ENCODE measurements at regions not wholly inside any gene's neighbourhood (a gene's known extent, or its start where the extent isn't known, plus 50 kb on each side); places are given as distances from the start of the nearest gene placed in this dataset.
"Not testable (repeated sequence)": the region's sequence is repeated elsewhere in the genome, so short reads cannot be mapped to it uniquely, and the experiment has no call there.

- peaks cover 0 to 3% (median 0%) of the 10 kb centered on the region in 4 donors for H3K9me3 ChIP-seq
- DNase-seq = no peak
- intact Hi-C loops (cut with DNase I) = no loop called here
- H3K4me3 ChIP-seq = no peak overlapping the region
- TF ChIP-seq POLR2AphosphoS5 (IDR thresholded peaks at IDR 0.05) (no peak), CTCF (IDR thresholded peaks at IDR 0.05) (no peak), POLR2A (IDR thresholded peaks at IDR 0.05) (no peak), EP300 (IDR thresholded peaks at IDR 0.05) (no peak)
- H3K27ac ChIP-seq = no peak overlapping the region
- no peaks in the 10 kb centered on the region for H3K4me1 ChIP-seq
- no peaks in the 10 kb centered on the region for H3K36me3 ChIP-seq
- H3K27me3 ChIP-seq = no peaks in the 10 kb centered on the region
Measured at GRCh38 chr3:759106-759505, 333.7 kb upstream of the CNTN6 start.

GRCh38 chr3:773433-773832, 319.4 kb upstream of the CNTN6 start:
- H3K4me1 ChIP-seq; DNase-seq; H3K27me3 ChIP-seq; H3K4me3 ChIP-seq; intact Hi-C loops (cut with DNase I); H3K36me3 ChIP-seq; H3K9me3 ChIP-seq; H3K27ac ChIP-seq: not testable (repeated sequence)
- 77 to 88% methylated on average over 3 of the region's 3 CpGs for WGBS, 2 donors

- Histone ChIP-seq H3K36me3 (no peaks in the 10 kb centered on the region), H3K27ac (no peak overlapping the region), H3K4me3 (no peak overlapping the region), H3K27me3 (no peaks in the 10 kb centered on the region), H3K9me3 (no peaks in the 10 kb centered on the region), H3K4me1 (no peaks in the 10 kb centered on the region)
- DNase-seq = no peak
- 94% methylated on average over 6 of the region's 6 CpGs for whole genome bisulfite sequencing, 2 donors
- TF ChIP-seq CTCF (IDR thresholded peaks at IDR 0.05) (no peak), POLR2AphosphoS5 (IDR thresholded peaks at IDR 0.05) (no peak), POLR2A (IDR thresholded peaks at IDR 0.05) (no peak), EP300 (IDR thresholded peaks at IDR 0.05) (no peak)
- intact Hi-C loops (cut with DNase I) = no loop called here
Measured at GRCh38 chr3:775178-775880, 317.5 kb upstream of the CNTN6 start.

- intact Hi-C loops (cut with DNase I) = no loop called here
Measured at GRCh38 chr3:780505-780904, 312.3 kb upstream of the CNTN6 start.

GRCh38 chr3:791442-791841, 301.4 kb upstream of the CNTN6 start:
- WGBS, 2 donors = 90 to 94% methylated on average over 5 of the region's 5 CpGs
- no peak for DNase-seq
- TF ChIP-seq POLR2AphosphoS5 (IDR thresholded peaks at IDR 0.05) (no peak), CTCF (IDR thresholded peaks at IDR 0.05) (no peak), POLR2A (IDR thresholded peaks at IDR 0.05) (no peak), EP300 (IDR thresholded peaks at IDR 0.05) (no peak)
- H3K9me3 ChIP-seq = no peaks in the 10 kb centered on the region
- no peaks in the 10 kb centered on the region for H3K27me3 ChIP-seq
- H3K4me1 ChIP-seq = no peaks in the 10 kb centered on the region
- H3K27ac ChIP-seq = no peak overlapping the region
- H3K4me3 ChIP-seq = no peak overlapping the region
- H3K36me3 ChIP-seq = no peaks in the 10 kb centered on the region
- intact Hi-C loops (cut with DNase I) = no loop called here

More at GRCh38 chr3:780505-780904, 312.3 kb upstream of the CNTN6 start:
- 57 to 58% methylated on average over 3 of the region's 3 CpGs for WGBS, 2 donors
- H3K36me3 ChIP-seq = no peaks in the 10 kb centered on the region
- H3K4me3 ChIP-seq = no peak overlapping the region
- H3K9me3 ChIP-seq = no peaks in the 10 kb centered on the region
- no peak overlapping the region for H3K27ac ChIP-seq
- H3K4me1 ChIP-seq = no peaks in the 10 kb centered on the region
- no peak for DNase-seq
- no peaks in the 10 kb centered on the region for H3K27me3 ChIP-seq
- TF ChIP-seq CTCF (IDR thresholded peaks at IDR 0.05) = no peak
- no peak for TF ChIP-seq EP300 (IDR thresholded peaks at IDR 0.05)
- TF ChIP-seq POLR2A (IDR thresholded peaks at IDR 0.05) = no peak
- TF ChIP-seq POLR2AphosphoS5 (IDR thresholded peaks at IDR 0.05) = no peak

All from sigmoid colon (tissue), 6 donors.